K562 (cell line): ENCODE measurements at regions not wholly inside any gene's neighbourhood (a gene's known extent, or its start where the extent isn't known, plus 50 kb on each side); places are given as distances from the start of the nearest gene placed in this dataset.

Experiments used
- CTCF ChIP-seq, 3 experiments: IDR thresholded peaks in 2 of 3; conservative IDR thresholded peaks in 1 of 3; 2 replicates each; pipeline ENCODE4 v1.5.1; 2011 to 2012; ENCODE audit warnings: low read length in 3 of 3, mild to moderate bottlenecking in 3 of 3, control low read depth in 2 of 3, improper control_type of control experiment in 1 of 3, inconsistent platforms in 1 of 3, low read depth in 1 of 3, mixed read lengths in 1 of 3, moderate library complexity in 1 of 3; ENCODE audit not compliant: insufficient read depth in 2 of 3
- HDAC3 ChIP-seq: fragments of 450-650 bp; IDR thresholded peaks from 2 replicates; pipeline ENCODE4 v1.6.1; 2018; ENCODE audit warnings: borderline replicate concordance, mild to moderate bottlenecking, moderate library complexity; ENCODE audit not compliant: partially characterized antibody
- NRF1 ChIP-seq, 2 experiments: fragments of 450-650 bp; IDR thresholded peaks in 1 of 2; conservative IDR thresholded peaks in 1 of 2; 2 replicates each; pipeline ENCODE4 v1.6.1; 2014; ENCODE audit warnings: mild to moderate bottlenecking in 2 of 2
- PHF21A ChIP-seq: fragments of 450-650 bp; IDR thresholded peaks from 2 replicates; pipeline ENCODE4 v1.6.1; 2017; ENCODE audit warnings: low read depth, borderline replicate concordance
- PML ChIP-seq: IDR thresholded peaks from 2 replicates; pipeline ENCODE4 v1.6.1; 2012; ENCODE audit warnings: low read length, inconsistent platforms
- ZKSCAN8 ChIP-seq: fragments of 200-800 bp; sonication (Bioruptor generic); IDR thresholded peaks from 2 replicates; pipeline ENCODE4 v1.6.1; 2016; ENCODE audit warnings: missing genetic modification characterization, missing compliant biosample characterization
- TF ChIP-seq, protein P1 (sequence below): sonication (generic); formaldehyde crosslinking; IDR thresholded peaks from 2 replicates; pipeline ENCODE4 v1.9.0; 2022; ENCODE audit warnings: mild to moderate bottlenecking, missing genetic modification reagents
- TF ChIP-seq, protein P2 (sequence below), 2 experiments: fragments of 450-650 bp in 1 of 2; sonication (generic) in 1 of 2; formaldehyde crosslinking in 1 of 2; IDR thresholded peaks in 1 of 2; conservative IDR thresholded peaks in 1 of 2; 2 replicates each; pipeline versions ENCODE4 v1.6.1 to v1.8.1; 2016 to 2023; ENCODE audit warnings: mild to moderate bottlenecking in 2 of 2, moderate library complexity in 2 of 2, inconsistent platforms in 1 of 2, missing genetic modification reagents in 1 of 2
- TF ChIP-seq, protein P3 (sequence below), 2 experiments: fragments of 450-650 bp; formaldehyde crosslinking in 1 of 2; IDR thresholded peaks; 2 replicates each; pipeline versions ENCODE4 v1.4.0 to v1.6.1; 2014 to 2020; ENCODE audit warnings: mild to moderate bottlenecking in 2 of 2, borderline replicate concordance in 1 of 2, low read depth in 1 of 2

DNA sequence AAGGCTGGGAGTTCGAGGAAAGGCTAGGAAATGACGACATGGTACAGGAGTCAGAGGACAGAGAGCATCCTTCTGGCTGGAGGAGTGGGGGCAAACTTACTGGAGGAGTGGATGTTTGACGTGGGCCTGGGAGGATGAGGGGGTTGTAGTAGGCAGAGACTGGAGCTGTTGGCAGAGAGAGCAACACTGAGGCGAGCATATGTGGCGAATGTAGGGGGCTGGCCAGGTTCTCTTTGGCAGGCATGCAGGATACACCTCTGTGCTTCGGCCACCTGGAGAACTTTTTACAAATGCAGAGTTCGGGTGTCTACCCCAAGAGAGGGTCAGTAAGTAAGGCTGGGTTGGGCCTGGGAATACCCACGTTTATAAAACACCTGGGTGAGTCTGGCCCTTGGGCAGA lies 385.7 kb downstream of the FUT8 start:
- TF ChIP-seq, protein P1, sequence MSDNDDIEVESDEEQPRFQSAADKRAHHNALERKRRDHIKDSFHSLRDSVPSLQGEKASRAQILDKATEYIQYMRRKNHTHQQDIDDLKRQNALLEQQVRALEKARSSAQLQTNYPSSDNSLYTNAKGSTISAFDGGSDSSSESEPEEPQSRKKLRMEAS (CRISPR knock-in tag), result no peak
- TF ChIP-seq PML (no peak), CTCF (IDR thresholded peaks at IDR 0.05 in 2 of 3, conservative IDR thresholded peaks at IDR 0.05 in 1 of 3; ENCODE audit: insufficient read depth in 2 of 3, low read depth in 1 of 3, low read length in 3 of 3) (no peak), NRF1 (conservative IDR thresholded peaks at IDR 0.05 in 1 of 2, IDR thresholded peaks at IDR 0.05 in 1 of 2) (no peak), ZKSCAN8 (CRISPR knock-in tag) (no peak), HDAC3 (no peak), PHF21A (no peak)
- TF ChIP-seq, protein P2, sequence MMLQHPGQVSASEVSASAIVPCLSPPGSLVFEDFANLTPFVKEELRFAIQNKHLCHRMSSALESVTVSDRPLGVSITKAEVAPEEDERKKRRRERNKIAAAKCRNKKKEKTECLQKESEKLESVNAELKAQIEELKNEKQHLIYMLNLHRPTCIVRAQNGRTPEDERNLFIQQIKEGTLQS (IDR thresholded peaks at IDR 0.05), result no peak
- TF ChIP-seq, protein P2 (CRISPR knock-in tag; conservative IDR thresholded peaks at IDR 0.05), result no peak
- TF ChIP-seq, protein P3, sequence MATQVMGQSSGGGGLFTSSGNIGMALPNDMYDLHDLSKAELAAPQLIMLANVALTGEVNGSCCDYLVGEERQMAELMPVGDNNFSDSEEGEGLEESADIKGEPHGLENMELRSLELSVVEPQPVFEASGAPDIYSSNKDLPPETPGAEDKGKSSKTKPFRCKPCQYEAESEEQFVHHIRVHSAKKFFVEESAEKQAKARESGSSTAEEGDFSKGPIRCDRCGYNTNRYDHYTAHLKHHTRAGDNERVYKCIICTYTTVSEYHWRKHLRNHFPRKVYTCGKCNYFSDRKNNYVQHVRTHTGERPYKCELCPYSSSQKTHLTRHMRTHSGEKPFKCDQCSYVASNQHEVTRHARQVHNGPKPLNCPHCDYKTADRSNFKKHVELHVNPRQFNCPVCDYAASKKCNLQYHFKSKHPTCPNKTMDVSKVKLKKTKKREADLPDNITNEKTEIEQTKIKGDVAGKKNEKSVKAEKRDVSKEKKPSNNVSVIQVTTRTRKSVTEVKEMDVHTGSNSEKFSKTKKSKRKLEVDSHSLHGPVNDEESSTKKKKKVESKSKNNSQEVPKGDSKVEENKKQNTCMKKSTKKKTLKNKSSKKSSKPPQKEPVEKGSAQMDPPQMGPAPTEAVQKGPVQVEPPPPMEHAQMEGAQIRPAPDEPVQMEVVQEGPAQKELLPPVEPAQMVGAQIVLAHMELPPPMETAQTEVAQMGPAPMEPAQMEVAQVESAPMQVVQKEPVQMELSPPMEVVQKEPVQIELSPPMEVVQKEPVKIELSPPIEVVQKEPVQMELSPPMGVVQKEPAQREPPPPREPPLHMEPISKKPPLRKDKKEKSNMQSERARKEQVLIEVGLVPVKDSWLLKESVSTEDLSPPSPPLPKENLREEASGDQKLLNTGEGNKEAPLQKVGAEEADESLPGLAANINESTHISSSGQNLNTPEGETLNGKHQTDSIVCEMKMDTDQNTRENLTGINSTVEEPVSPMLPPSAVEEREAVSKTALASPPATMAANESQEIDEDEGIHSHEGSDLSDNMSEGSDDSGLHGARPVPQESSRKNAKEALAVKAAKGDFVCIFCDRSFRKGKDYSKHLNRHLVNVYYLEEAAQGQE (IDR thresholded peaks at IDR 0.05; ENCODE audit: borderline replicate concordance), result no peak
- TF ChIP-seq, protein P3 (CRISPR knock-in tag; IDR thresholded peaks at IDR 0.05; ENCODE audit: low read depth), result no peak
